NB4 (cell line): ENCODE measurements at regions not wholly inside any gene's neighbourhood (a gene's known extent, or its start where the extent isn't known, plus 50 kb on each side); places are given as distances from the start of the nearest gene placed in this dataset.
"Not testable (repeated sequence)": the region's sequence is repeated elsewhere in the genome, so short reads cannot be mapped to it uniquely, and the experiment has no call there.

ENCODE experiments used
- DNase-seq: peaks from one replicate; pipeline ENCODE4 v3.0.0; 2010; ENCODE audit warnings: low read depth
- H3K4me3 ChIP-seq: one replicate; pipeline ENCODE4 v1.5.1; 2011; ENCODE audit warnings: mild to moderate bottlenecking, low read depth, low read length, moderate library complexity
- MYC ChIP-seq: IDR thresholded peaks from 2 replicates; pipeline ENCODE4 v1.6.1; 2011; ENCODE audit warnings: low read depth, low read length
- POLR2A ChIP-seq: IDR thresholded peaks from 2 replicates; pipeline ENCODE4 v1.6.1; 2011; ENCODE audit warnings: mild to moderate bottlenecking; ENCODE audit not compliant: insufficient read length; ENCODE audit errors: extremely low read depth
- TF ChIP-seq, protein P1 (sequence below): IDR thresholded peaks from one replicate; pipeline ENCODE4 v1.5.1; 2012; ENCODE audit warnings: low read depth, low read length
- TF ChIP-seq, protein P2 (sequence below): IDR thresholded peaks from 2 replicates; pipeline ENCODE4 v1.6.1; 2011; ENCODE audit warnings: low read depth, low read length

DNA sequence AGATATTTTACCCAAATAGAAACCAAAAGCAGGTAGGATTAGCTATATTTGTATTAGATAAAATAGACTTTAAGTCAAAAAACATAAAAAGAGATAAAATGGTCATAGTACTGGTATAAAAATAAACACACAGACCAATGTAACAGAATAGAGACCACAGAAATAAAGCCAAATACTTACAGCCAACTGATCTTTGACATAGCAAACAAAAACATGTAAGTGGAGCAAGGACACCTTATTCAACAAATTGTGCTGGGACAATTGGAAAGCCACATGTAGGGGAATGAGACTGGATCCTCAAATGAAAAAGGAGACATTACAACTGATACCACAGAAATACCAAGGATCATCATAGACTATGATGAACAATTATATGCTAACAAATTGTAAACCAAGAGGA is 94.5 kb upstream of the SIRPG start:
- no peak for DNase-seq
- TF ChIP-seq, protein P1, sequence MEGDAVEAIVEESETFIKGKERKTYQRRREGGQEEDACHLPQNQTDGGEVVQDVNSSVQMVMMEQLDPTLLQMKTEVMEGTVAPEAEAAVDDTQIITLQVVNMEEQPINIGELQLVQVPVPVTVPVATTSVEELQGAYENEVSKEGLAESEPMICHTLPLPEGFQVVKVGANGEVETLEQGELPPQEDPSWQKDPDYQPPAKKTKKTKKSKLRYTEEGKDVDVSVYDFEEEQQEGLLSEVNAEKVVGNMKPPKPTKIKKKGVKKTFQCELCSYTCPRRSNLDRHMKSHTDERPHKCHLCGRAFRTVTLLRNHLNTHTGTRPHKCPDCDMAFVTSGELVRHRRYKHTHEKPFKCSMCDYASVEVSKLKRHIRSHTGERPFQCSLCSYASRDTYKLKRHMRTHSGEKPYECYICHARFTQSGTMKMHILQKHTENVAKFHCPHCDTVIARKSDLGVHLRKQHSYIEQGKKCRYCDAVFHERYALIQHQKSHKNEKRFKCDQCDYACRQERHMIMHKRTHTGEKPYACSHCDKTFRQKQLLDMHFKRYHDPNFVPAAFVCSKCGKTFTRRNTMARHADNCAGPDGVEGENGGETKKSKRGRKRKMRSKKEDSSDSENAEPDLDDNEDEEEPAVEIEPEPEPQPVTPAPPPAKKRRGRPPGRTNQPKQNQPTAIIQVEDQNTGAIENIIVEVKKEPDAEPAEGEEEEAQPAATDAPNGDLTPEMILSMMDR = no peak
- TF ChIP-seq, protein P2, sequence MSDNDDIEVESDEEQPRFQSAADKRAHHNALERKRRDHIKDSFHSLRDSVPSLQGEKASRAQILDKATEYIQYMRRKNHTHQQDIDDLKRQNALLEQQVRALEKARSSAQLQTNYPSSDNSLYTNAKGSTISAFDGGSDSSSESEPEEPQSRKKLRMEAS = no peak
- no peak for TF ChIP-seq POLR2A
- no peak for TF ChIP-seq MYC

DNA sequence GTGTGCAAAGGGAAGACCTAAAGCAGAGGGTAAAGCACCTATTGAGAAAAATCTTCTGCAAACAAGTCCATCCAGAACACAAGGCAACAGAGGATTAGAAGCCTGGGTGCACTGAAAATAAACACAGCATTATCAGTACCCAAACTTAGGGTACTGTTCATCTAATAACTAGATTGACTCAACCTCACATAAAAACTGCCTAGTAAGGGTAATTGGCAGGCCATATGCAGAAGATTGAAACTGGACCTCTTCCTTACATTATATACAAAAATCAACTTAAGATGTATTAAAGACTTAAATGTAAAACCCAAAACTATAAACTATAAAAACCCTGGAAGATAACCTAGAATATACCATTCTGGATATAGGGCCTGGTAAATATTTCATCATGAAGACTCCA is 91.2 kb upstream of the SIRPG start:
- DNase-seq = no peak
- TF ChIP-seq MYC (no peak), POLR2A (no peak)
- TF ChIP-seq, protein P1 = no peak
- TF ChIP-seq, protein P2 = no peak
- H3K4me3 ChIP-seq = no peak overlapping the region

More for the DNA sequence above, 94.5 kb upstream of the SIRPG start:
- no peak overlapping the region for H3K4me3 ChIP-seq

DNA sequence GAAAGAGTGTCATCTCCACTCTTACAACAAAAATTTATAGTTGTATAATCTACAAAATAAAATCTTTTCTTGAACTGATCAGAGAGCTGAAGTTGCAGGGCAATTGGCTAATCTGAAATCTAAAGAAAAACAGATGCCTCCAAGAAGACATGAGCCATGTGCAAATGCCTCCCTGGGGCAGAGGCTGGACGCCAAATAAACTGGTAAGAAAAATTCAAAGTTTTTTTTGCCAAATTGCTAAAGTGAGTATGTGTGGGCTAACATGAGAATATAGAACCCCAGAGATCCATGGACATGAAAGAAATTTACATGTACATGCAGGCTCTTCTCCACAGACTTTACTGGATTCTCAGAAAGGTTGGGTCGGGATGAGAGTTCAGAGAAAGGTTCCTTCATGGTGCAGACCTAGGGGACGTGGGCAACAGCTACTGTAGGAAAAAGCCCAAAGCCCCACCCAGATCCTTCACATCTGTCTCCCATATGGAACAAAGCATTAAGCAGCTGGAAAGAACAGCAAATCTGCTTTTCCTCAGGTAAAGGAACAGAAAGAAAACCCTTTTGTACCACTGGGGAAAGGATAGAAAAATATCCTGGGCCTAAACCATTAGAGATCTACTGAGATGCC is 90.5 kb upstream of the SIRPG start:
- TF ChIP-seq, protein P2 = no peak
- TF ChIP-seq MYC (no peak), POLR2A (no peak)
- TF ChIP-seq, protein P1 = no peak
- no peak overlapping the region for H3K4me3 ChIP-seq
- no peak for DNase-seq

DNA sequence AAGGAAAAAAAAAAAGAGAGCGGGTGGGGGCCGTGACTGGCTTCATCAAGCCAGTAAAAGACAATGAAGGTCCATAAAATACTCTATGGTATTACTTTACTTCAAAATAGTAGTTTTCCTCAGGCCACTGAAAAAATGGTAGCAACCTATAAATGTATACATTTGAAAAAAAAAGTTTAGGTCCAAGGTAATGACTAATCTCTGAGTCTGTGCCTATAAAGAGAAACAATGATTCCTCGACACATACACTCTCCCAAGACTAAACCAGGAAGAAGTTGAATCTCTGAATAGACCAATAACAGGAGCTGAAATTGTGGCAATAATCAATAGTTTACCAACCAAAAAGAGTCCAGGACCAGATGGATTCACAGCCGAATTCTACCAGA is 84.5 kb upstream of the SIRPG start:
- DNase-seq, H3K4me3 ChIP-seq: not testable (repeated sequence)

DNA sequence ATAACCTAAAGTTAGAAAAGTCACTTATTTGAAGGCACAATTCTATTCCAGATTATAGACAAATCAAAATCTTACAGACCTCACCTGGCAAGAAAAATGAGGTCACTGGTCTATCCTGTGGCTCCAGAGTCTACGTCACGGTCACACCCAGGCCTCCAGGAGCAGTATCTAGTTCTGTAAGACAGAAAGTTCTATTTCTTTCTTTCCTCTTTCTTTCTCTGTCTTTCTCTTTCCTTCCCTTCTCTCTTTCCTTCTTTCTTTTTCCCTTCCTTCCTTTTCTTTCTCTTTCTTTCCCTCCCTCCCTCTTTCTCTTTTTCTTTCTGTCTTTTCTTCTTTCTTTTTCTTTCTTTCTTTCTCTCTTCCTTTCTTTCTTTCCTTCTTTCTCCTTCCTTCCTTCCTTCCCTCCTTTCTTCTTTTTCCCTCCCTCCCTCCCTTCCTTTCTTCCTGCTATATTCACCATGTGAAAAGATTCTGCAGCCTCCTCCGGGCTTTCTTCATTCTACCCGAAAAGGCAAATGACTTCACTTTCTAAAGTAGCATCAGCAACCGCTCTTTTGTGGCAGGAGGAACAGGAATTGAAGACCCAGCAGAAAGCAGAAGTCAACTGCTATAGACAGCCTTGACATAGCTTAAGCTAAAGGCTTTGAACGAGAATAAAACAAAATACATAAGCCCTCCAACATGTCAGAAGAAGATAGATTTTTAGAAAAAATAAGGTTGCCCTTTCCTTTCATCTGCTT is 83.9 kb upstream of the SIRPG start:
- TF ChIP-seq, protein P2 = peak; percentile 31; the same call in 1 of the 2 replicates
- TF ChIP-seq MYC (no peak), POLR2A (no peak)

DNA sequence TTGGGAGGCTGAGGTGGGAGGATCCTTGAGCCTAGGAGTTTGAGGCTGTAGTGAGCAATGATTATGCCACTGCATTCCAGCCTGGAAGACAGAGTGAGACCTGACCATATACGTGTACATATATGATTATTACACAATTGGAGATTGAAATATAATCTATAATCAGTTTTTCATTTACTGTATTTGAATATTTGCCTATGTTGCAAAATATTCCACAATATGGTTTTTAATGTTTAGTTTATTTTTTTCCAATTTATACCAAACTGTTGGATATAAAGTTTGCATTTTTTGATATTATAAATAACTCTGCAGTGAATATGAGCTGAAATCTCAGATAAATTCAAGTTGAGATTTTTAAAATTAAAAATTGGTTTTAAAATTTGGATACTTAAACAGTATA is 79.6 kb upstream of the SIRPG start:
- no peak for DNase-seq
- no peak for TF ChIP-seq POLR2A
- TF ChIP-seq, protein P2 = no peak
- TF ChIP-seq, protein P1 = no peak
- TF ChIP-seq MYC = no peak
- H3K4me3 ChIP-seq = no peak overlapping the region

More for the DNA sequence above, 83.9 kb upstream of the SIRPG start:
- peak; percentile 88 for DNase-seq
- H3K4me3 ChIP-seq = no peak overlapping the region
